B cell (primary cell): ENCODE measurements at regions not wholly inside any gene's neighbourhood (a gene's known extent, or its start where the extent isn't known, plus 50 kb on each side); places are given as distances from the start of the nearest gene placed in this dataset.

Experiments
- ATAC-seq: fragments of 200-7000 bp; cut with Tn5 transposase; one replicate; pipeline ENCODE4 v1.10.0; 2021; ENCODE audit warnings: low read depth, mild to moderate bottlenecking, moderate number of reproducible peaks, moderate library complexity
- CTCF ChIA-PET: fragments of 350-600 bp; sonication (Branson Sonifier 250); formaldehyde crosslinking; loops from one replicate; lab custom pipeline; 2021; ENCODE audit warnings: antibody characterized with exemption, inconsistent platforms; lab: Charles Lee
- POLR2A ChIA-PET: fragments of 350-600 bp; sonication (Branson Sonifier 250); formaldehyde crosslinking; loops from one replicate; lab custom pipeline; 2021; ENCODE audit warnings: antibody characterized with exemption; lab: Charles Lee
- DNase-seq: peaks from one replicate; pipeline ENCODE4 v3.0.0; 2013
- H2AFZ ChIP-seq: 2 replicates; pipeline ENCODE4 v1.6.1; 2012; ENCODE audit warnings: mild to moderate bottlenecking, low read depth, low read length; ENCODE audit not compliant: insufficient read depth, poor library complexity, severe bottlenecking
- H3K27ac ChIP-seq, 2 donors: 1 replicate in 1 of 2; 2 replicates in 1 of 2; pipeline ENCODE4 v1.5.1; 2012 to 2013; ENCODE audit warnings: low read length in 2 of 2, mild to moderate bottlenecking in 2 of 2, moderate library complexity in 1 of 2
- H3K27me3 ChIP-seq, 4 experiments: fragments of 200-600 bp in 1 of 4; sonication (generic) in 1 of 4; replicated peaks in 1 of 4; 1 replicate in 2 of 4; 2 replicates in 2 of 4; pipeline versions ENCODE4 v1.6.1 to v1.7.0; 2013 to 2016; ENCODE audit warnings: low read length in 3 of 4, mild to moderate bottlenecking in 2 of 4, mixed read lengths in 1 of 4, moderate library complexity in 1 of 4; ENCODE audit not compliant: insufficient read depth in 4 of 4, control insufficient read depth in 3 of 4; ENCODE audit errors: control extremely low read depth in 1 of 4
- H3K36me3 ChIP-seq, 2 experiments: replicated peaks in 1 of 2; 1 replicate in 1 of 2; 2 replicates in 1 of 2; pipeline versions ENCODE4 v1.6.1 to v1.7.1; 2013; ENCODE audit warnings: low read length in 1 of 2; ENCODE audit not compliant: insufficient read depth in 2 of 2, control insufficient read depth in 1 of 2; ENCODE audit errors: control extremely low read depth in 1 of 2, extremely low read depth in 1 of 2
- H3K4me1 ChIP-seq, 2 donors: fragments of 200-600 bp in 1 of 2; sonication (generic) in 1 of 2; 1 replicate in 1 of 2; 2 replicates in 1 of 2; pipeline versions ENCODE4 v1.5.1 to v1.6.1; 2013 to 2017; ENCODE audit warnings: low read length in 2 of 2; ENCODE audit not compliant: control insufficient read depth in 2 of 2, insufficient read depth in 2 of 2
- H3K4me2 ChIP-seq: replicated peaks from 2 replicates; pipeline ENCODE3; 2012; ENCODE audit warnings: mild to moderate bottlenecking, low read depth, low read length; ENCODE audit not compliant: poor library complexity, severe bottlenecking
- H3K4me3 ChIP-seq, 5 experiments: fragments of 200-600 bp in 1 of 5; sonication (generic) in 1 of 5; 1 replicate in 3 of 5; 2 replicates in 2 of 5; pipeline versions ENCODE4 v1.5.1 to v1.7.0; 2011 to 2016; ENCODE audit warnings: low read length in 4 of 5, mild to moderate bottlenecking in 4 of 5, low read depth in 2 of 5, control low read depth in 1 of 5, moderate library complexity in 1 of 5; ENCODE audit not compliant: insufficient read depth in 1 of 5; ENCODE audit errors: control extremely low read depth in 1 of 5, extremely low read depth in 1 of 5
- H3K79me2 ChIP-seq: fragments of 200-600 bp; sonication (generic); one replicate; pipeline ENCODE4 v1.6.0; 2016; ENCODE audit warnings: low read length; ENCODE audit not compliant: control insufficient read depth, insufficient read depth
- H3K9ac ChIP-seq: fragments of 200-600 bp; sonication (generic); 2 replicates; pipeline ENCODE4 v1.6.1; 2017; ENCODE audit warnings: mild to moderate bottlenecking, low read length, moderate library complexity
- H3K9me3 ChIP-seq, 3 donors: one replicate each; pipeline versions ENCODE4 v1.6.1 to v1.7.1; 2013; ENCODE audit warnings: low read length in 2 of 3; ENCODE audit not compliant: control insufficient read depth in 2 of 3, insufficient read depth in 1 of 3; ENCODE audit errors: control extremely low read depth in 1 of 3
- H4K20me1 ChIP-seq: 2 replicates; pipeline ENCODE4 v1.6.0; 2012; ENCODE audit warnings: mild to moderate bottlenecking, low read length; ENCODE audit not compliant: insufficient read depth, control insufficient read depth, poor library complexity, severe bottlenecking
- H3K27ac Mint-ChIP-seq: one replicate; pipeline ENCODE4 v1.8.0; 2021; ENCODE audit warnings: mixed read lengths
- H3K27me3 Mint-ChIP-seq: one replicate; pipeline ENCODE4 v1.8.0; 2021; ENCODE audit warnings: mixed read lengths
- H3K4me1 Mint-ChIP-seq: one replicate; pipeline ENCODE4 v1.8.0; 2021; ENCODE audit warnings: mixed read lengths
- H3K4me3 Mint-ChIP-seq: one replicate; pipeline ENCODE4 v1.8.0; 2021; ENCODE audit warnings: mixed read lengths
- H3K9me3 Mint-ChIP-seq: one replicate; pipeline ENCODE4 v1.8.0; 2022; ENCODE audit warnings: mixed read lengths; ENCODE audit not compliant: insufficient read depth
- CTCF ChIP-seq: fragments of 200-600 bp; IDR thresholded peaks from one replicate; pipeline ENCODE4 v1.8.0; 2022; ENCODE audit warnings: antibody characterized with exemption, mild to moderate bottlenecking
- EZH2 ChIP-seq: IDR thresholded peaks from 2 replicates; pipeline ENCODE4 v1.6.1; 2012; ENCODE audit warnings: borderline replicate concordance, low read depth, mild to moderate bottlenecking, moderate library complexity, low read length; ENCODE audit not compliant: insufficient read depth, poor library complexity, severe bottlenecking
- WGBS: methylation state at CpG from one replicate; pipeline ENCODE4 v1.1.5; 2013; ENCODE audit warnings: missing lambda C conversion rate; ENCODE audit not compliant: insufficient coverage; 5-methylcytosine and 5-hydroxymethylcytosine counted together
- intact Hi-C: fragments of 100-400 bp; cut with micrococcal nuclease; formaldehyde crosslinking; loops from one replicate; pipeline ENCODE4 v1.10.0; 2022

DNA sequence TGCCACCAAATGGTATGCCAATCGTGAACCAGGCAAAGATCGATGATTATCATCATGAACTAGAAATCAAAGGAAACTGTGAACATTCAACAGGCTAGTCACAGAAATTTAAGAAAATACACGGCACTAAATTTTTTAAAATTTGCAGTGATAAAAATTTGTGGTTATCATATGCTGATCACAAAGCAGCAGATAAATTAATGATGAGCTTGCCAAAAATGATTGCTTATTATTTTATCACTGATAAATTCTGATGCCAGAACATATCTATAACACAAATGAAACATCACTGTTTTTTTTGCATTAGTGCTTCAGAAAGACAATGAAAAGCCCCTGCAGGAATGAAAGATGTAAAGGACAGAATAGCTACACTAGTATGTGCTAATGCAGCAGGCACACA lies 1413.2 kb upstream of the MAP3K7 start:
- no peak for TF ChIP-seq EZH2
- no peak for TF ChIP-seq CTCF
- ChIA-PET POLR2A (no interaction called here), CTCF (no interaction called here)
- no peak overlapping the region for H3K4me2 ChIP-seq
- Mint-ChIP-seq H3K4me1 (no peaks in the 10 kb centered on the region), H3K27me3 (no peaks in the 10 kb centered on the region), H3K4me3 (no peak overlapping the region), H3K9me3 (peaks cover 6% of the 10 kb centered on the region), H3K27ac (no peak overlapping the region)
- no peak overlapping the region for H3K9ac ChIP-seq
- WGBS, result 92% methylated on average over 2 of the region's 3 CpGs
- H4K20me1 ChIP-seq, result no peaks in the 10 kb centered on the region
- H3K36me3 ChIP-seq, result no peaks in the 10 kb centered on the region
- no peak overlapping the region for H3K27ac ChIP-seq
- no peak for DNase-seq
- H3K79me2 ChIP-seq, result no peaks in the 10 kb centered on the region
- no peaks in the 10 kb centered on the region for H3K27me3 ChIP-seq
- H2AFZ ChIP-seq, result no peak overlapping the region
- no peaks in the 10 kb centered on the region for H3K4me1 ChIP-seq
- no peaks in the 10 kb centered on the region for H3K9me3 ChIP-seq
- intact Hi-C loops, result no loop called here
- H3K4me3 ChIP-seq, result no peak overlapping the region
- ATAC-seq, result no peak

- no peaks in the 10 kb centered on the region for H3K36me3 ChIP-seq
- no peaks in the 10 kb centered on the region for H3K27me3 ChIP-seq
- no peak overlapping the region for H3K27ac ChIP-seq
- no peak for ATAC-seq
- H3K79me2 ChIP-seq, result no peaks in the 10 kb centered on the region
- Mint-ChIP-seq H3K4me1 (no peaks in the 10 kb centered on the region), H3K9me3 (peaks cover 18% of the 10 kb centered on the region), H3K4me3 (no peak overlapping the region), H3K27me3 (no peaks in the 10 kb centered on the region), H3K27ac (no peak overlapping the region)
- no peak overlapping the region for H2AFZ ChIP-seq
- H3K9ac ChIP-seq, result no peak overlapping the region
- intact Hi-C loops, result no loop called here
- no peak overlapping the region for H3K4me2 ChIP-seq
- no peaks in the 10 kb centered on the region for H3K9me3 ChIP-seq
- no peaks in the 10 kb centered on the region for H3K4me1 ChIP-seq
- TF ChIP-seq EZH2 (no peak), CTCF (no peak)
- ChIA-PET POLR2A (no interaction called here), CTCF (no interaction called here)
- no peak for DNase-seq
- WGBS, result no CpG with 5 or more reads among the region's 1 CpG
- no peak overlapping the region for H3K4me3 ChIP-seq
- no peaks in the 10 kb centered on the region for H4K20me1 ChIP-seq
Observed at GRCh38 chr6:91994787-91995186, 1407.9 kb upstream of the MAP3K7 start.
